ENCODE measurements at regions not wholly inside any gene's neighbourhood (a gene's known extent, or its start where the extent isn't known, plus 50 kb on each side); places are given as distances from the start of the nearest gene placed in this dataset.

DNA sequence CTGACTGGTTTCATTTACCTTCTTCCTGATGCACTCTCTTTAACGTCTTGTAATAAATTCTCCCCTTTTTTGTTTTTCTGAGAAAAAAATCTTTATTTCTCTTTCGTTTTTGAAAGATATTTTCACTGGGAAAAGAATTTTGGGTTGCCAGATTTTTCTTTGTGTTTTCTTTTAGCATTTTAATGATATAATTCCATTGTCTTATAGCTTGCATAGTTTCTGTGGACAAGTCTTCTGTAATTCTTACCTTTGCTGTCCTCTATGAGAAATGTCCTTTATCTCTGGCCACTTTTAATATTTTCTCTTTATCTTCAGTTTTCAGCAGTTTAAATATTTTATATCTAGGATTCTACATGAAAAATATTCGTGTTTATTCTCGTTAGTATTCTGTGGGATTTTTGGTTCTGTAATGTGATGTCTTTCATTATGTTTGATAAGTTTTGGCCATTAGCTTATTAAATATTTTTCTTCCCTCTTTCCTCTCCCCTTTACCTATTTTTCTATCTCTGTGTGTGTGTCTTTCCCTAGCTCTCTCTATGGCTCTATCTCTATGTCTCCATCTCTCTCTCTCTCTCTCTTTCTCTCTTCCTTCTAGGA, 236.5 kb downstream of the C16orf95 start:
- DNase-seq, result no peak

DNA sequence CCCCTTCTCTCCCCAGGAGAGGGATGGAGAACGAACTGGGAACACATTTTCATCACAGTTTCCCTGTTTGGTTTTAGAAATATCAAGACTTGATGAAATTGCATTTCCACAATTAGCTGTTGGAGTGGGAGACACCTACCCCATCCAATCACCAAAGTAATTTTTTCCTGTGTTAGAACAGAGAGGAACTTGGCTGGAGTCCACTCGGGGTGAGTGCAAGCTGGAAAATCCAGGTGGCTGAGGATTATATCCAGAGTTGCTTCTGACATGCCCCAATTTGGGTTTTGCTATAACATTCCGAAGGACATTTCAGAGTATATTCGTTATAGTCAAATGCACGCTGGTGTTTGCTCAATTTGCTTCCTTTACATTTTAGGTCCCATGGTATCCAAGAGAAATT, 231.8 kb downstream of the C16orf95 start:
- no peak for DNase-seq

DNA sequence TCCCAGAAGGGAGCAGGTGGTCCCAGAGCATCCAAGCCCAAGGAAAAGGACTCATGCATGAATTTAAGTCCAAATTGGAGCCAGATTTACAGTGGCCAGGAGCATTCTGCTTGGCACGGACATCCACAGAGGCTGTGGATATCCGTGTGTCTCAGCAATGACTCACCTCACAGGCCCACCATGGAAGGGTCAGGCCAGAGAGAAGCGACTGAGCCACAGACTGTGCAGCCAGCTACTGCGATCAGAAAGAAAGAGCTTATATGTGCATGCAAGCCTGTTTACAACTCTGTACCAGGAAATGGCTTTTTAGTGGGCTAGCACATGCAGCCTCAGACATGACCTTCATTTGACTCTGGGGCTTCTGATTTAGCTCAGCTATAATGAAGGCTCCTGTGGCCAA, 231.0 kb downstream of the C16orf95 start:
- DNase-seq, result no peak

DNA sequence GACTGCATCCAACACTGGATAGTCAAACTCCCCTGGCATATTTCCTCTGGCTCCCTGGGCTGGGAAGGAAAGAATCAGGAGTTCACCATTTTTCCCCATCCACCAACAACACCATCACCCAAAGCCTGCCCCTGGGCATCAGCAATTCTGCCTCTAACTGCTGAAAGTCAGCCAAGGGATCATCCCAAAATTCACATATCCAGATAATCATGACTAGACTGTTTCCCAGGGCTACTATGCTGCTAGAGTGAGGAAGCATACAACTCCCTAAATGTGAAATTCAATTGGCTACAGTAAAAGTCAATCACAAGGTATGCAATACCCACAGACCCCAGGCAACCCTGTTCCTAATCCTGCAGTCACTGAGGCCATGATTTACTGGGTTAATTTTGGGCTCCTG, 230.6 kb downstream of the C16orf95 start:
- no peak for DNase-seq

DNA sequence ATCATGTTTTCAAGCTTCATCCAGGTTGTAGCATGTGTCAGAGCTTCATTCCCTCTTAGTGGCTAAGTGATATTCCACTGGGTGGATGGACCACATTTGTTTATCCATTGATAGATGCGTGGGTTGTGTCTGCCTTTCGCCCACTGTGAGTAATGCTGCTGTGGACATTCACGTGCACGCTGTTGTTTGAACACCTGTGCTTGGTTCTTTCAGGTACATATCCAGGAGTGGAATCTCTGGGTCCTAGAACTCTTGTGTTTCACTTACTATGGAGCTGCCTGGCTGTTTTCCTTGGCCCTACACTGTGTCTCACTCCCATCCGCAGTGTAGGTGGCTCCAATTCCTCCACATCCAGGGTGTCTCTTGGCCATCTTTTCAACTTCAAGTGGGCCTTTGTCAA, 224.2 kb downstream of the C16orf95 start:
- DNase-seq, result no peak

DNA sequence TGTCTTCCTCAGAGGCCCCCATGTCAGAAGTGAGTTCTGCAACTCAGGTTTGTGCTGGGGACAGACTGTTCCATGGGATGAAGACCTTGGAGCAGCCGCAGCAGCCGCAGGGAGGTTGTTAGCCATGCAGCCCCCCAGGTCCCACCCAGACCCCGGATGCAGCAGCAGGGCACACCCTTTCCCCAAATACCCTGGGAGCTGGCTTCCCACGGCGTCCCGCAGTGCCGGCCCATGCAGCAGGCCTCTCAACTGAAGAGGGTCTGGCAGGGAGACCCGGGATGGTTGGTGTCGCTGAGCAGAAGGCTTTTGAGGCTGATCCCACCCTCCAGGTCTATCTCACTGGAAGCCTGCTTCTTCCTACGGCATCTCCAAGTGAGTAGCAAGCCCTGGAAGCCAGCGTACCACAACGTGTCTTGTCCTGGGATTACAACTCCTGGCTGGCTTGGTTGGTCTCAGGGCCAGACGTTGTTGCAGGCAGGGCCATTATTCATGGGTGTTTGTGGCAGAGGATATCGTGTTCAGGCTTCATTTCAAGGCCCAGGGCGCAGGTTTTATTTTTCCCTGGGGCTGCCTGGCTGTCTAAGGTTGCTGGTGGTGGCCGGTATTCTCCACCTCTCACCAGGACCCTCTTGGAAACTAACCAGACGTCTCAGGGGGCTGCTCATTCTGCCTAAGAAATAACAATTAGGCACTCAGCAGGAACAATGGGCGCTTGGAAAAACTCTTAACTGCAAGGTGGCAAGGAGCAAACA, 223.2 kb downstream of the C16orf95 start:
- no peak for DNase-seq

DNA sequence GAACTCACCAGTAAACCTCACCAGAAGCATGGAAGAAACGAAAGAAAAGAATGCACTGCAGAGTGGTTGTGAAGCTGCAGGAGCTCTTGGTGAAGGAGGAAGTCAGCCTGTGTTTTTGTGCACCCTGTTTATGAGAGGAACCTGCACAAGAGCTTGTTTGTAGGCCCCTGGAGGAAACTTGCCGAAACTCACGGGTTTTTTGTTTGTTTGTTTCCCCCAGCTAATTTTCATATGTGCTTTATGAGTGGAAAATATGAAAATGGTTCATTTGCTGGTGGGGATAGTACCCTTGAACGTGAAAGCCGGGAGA, 222.7 kb downstream of the C16orf95 start:
- no peak for DNase-seq

DNA sequence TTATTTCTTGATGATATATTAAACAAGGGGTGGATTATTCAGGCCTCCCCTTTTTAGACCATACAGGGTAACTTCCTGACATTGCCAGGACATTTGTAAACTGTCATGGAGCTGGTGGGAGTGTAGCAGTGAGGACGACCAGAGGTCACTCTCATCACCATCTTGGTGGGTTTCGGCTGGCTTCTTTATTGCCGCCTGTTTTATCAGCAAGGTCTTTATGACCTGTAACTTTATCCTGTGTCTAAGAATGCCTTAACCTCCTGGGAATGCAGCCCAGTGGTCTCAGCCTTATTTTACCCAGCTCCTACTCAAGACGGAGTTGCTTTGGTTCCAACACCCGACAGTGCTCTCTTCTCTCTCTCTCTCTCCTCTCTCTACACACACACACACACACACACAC, 221.9 kb downstream of the C16orf95 start:
- DNase-seq, result no peak

DNA sequence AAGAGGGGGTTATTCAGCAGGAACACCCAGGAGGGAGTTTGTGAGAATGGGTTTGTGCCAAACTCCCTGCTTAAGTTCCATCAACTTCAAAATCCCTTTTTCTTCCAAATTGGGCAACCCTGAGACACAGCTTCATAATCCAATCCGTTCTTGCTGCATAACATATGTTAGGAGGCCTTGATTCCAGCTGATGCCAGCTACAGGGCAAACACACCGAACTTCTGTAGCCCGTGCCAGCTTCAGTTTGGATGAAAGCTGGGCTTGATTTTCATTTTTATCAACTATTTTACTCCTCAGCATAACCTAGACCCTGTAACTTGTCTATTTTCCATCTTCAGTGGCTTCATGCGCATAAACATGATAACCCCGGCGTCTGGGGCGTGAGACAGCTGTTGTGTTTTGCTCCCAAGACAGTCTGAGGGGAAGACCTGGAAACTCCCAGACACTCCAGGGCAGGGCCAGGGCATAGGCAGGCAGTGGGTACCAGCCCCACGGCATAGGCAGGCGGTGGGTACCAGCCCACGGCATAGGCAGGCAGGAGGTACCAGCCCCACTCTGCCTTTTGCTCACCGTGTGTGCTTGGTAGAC, 220.4 kb downstream of the C16orf95 start:
- DNase-seq, result no peak

DNA sequence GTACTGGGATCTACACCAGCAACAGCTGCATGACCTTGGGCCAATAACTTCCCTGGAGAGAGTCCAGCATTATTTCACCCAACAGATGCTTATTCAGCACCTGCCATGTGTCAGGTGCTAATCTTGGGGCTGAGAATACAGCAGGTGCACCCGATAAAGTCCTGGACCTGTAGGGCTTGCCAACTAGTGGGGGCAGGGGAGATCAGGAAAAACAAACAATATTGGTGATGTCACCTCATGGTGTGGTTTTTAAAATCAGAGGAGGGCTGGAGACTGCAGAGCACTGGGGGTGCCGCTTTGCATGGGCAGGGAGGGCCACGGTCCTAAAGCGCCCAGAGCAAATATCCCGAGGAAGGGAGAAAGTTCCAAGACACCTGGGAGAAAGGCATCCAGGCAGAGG, 218.8 kb downstream of the C16orf95 start:
- DNase-seq, result no peak

DNA sequence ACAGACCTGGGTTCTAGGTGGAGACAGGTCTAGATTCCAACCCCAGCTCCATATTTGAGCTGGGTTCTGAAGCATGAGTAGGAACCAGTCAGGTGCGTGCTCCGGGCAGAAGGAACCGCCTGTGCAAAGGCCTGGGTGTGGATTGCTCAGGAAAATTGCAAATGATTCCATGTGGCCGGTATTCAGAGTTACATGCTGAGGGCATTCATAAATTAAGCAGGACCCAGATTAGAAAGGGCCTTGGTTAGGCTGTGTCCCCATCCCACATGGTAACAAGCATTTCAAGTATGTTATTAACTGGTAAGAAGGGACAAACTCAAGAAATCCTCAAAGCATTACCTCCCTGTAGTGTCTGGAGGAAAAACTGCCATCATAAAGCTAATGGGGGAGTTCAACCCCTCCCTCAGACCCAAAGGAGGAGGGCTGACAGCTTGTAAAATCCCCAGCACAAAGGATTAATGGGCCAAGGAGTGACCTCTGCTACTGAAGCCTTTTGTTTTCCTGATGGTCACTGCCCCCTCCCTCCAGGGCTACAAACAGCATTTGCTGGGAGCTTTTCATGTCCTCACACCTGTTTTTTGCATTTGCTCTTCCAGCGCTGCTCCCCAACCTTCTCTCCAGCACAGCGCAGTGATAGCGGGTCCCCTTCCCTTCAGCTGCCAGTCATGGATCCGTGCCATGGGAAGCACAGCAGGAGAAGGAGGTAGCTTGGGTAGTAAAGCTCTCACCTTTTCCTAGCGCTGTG, 218.0 kb downstream of the C16orf95 start:
- no peak for DNase-seq

DNA sequence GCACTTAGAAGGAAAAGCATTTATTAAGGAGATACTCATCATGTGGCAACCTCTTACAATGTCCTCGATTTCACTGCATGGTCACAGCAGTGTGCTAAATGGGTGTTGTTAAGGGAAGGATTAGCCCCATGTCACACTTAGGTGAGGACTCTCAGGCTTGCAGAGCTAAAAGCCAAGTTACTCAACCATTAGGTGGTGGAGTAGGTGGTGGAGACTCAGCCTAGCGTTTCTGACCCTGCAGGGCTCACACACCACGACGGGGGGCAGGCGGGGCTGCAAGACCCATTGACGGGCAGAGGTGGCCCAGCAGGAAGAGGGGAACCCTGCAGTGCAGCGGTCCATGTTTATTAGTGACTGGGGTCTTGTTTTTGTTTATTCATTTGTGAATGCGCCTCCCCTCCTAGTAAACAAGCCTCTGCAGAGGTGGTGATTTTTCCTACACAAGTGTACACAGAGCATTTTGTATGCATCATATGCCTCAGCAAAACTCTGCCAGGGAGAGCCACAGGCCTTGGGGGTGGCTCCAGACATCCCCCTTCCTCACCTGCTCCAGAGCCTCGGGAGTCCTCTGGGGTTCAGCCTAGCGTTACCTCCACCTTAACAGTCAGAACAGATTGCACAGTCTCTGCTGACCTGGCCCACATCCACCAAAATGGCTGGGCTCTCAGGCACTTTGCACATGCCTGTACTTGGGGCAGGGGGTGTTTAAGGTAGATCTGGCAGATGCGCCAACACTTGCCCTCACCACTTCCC, 216.7 kb downstream of the C16orf95 start:
- DNase-seq, result no peak

DNA sequence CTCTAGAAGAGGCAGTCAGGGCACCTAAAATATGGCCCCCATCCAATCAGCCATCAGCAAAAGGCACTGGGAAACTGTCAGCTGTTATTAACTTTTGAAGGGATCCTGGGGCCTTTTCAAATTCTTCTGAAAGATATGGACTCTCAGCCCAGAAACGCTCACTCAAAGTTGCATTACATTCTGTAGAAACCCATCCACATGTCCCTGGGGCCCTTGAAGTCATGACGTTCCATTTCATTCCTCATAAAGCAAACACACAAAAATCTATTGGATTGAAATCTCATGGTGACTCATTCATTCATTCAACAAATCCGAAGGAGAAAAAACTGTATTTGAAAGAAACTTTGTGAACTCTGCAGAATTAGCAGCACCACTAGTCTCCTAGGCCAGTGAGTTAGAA, 215.3 kb downstream of the C16orf95 start:
- DNase-seq, result no peak

DNA sequence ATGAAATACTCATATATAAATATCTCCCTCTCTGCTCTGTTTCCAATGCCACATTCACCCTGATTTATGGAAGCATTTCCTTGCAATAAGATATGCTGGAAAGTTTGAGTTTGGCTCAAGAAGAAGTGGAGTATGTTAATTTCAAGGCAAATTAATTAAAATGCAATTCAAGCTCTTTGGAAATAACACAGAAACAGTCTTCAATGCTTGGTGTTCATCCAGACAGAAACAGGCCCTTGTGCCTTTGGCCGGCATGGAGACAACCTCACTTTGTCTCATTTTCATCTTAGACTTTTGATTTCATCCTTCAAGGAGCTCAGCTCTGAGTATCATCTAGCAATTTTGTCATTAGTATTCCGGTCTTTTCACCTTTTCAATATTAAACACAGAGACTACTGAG, 210.0 kb downstream of the C16orf95 start:
- no peak for DNase-seq

DNA sequence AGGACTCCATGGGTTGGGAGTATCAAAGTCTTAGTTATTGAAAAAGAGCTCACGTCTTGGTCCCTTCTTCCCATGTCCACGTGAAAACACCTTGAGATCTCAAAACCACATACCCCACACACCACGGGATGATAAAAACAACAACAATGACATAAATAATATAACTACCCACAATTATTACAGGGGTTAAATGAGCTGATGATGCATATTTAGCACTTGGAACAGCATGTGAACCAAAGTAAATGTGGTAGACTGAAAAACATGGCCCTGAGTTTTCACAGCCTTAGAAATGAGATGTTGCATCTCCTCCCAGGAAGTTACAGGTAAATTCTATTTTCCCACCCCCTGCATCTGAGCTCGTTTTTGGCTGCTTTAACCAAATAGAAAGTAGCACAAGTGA, 208.9 kb downstream of the C16orf95 start:
- DNase-seq, result no peak

DNA sequence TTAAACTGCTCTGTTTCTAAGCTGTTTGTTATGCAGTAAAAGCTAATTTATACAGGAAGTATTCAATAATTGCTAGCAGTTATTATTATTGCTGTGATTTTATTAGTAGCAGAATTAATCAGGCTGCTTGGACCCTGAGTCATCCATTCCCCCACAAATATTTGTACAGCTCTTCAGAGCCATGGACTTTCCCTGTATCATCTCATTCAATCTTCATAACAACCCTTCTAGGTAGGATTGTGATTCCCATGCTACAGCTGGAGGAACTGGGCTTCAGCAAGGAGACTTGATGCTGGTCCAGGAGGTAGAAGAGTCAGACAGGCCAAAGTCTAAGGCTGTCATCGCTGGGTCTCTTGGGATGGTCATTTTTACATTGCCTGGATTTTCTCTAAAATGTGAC, 208.3 kb downstream of the C16orf95 start:
- DNase-seq, result no peak

DNA sequence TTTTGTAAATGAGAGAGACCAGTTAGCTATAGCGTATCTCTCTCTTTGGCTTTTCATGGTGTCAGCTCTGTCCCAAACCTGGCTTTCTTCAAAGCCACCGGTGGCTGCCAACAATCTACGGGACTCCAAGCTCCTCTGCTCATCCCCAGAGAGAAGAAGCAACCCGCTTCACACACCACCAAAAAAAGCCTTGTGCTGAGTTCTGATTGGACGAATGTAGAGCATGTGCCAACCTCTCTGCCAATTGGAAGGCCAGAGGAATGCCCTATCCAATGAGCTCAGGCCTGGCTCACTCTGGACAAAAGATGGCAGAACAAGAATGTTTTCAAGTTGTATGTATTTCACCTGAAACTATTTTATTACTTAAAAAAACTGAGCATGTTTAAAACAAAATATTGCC, 202.4 kb downstream of the C16orf95 start:
- DNase-seq, result no peak

DNA sequence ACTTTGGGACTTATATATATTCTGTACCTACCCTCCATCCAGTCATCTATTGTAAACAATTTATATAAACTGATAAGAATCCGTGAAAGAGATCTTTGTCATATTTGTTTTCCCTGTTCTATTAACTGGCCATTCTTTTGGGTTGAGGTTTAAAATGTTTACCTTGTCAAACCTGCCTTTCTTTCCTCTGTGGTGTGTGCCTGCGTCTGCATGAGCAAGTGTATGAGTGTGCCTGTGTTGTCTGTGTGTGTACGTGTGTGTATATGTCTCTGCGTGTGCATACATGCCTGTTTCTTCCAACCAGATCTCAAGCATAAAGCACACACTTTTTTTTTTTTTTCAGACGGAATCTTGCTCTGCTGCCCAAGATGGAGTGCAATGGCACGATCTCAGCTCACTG, 201.5 kb downstream of the C16orf95 start:
- no peak for DNase-seq

DNA sequence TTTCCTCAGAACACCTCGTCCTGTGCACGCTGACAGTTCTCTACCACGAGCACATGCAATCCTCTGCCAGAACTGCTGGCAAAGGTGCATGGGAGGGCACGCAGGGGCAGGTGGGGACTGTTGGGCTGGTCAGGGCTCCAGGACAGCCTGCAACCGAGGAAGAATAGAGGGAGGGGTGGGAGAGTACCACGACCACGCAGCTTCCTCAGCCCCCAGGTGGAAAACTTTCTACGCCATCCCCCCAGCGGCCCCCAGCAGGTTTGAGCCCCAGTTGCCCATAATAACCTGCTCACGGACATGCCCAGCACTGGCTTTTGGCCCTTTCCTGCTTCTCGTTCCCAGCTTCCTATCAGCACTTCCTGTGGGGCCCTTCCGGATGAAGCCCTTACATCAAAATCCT, 199.3 kb downstream of the C16orf95 start:
- no peak for DNase-seq

DNA sequence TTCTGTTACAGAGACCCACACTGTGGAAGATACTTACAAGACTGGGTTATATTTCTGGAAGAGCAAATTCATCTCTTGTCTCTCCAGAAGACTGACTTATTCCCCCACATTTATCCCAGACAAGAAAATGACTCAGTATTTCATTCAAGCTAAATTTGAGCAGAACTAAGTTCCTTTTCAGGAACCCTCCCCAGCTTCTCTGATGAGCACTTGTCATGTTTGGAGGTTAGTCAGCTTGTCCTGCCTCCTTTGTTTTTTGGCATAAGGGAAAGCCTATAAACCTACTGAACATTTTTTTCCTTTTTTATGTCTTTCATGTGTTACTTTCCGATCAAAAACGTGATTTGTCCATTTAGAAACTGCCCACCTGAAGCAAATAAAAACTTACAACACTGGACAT, 198.0 kb downstream of the C16orf95 start:
- DNase-seq, result no peak

DNA sequence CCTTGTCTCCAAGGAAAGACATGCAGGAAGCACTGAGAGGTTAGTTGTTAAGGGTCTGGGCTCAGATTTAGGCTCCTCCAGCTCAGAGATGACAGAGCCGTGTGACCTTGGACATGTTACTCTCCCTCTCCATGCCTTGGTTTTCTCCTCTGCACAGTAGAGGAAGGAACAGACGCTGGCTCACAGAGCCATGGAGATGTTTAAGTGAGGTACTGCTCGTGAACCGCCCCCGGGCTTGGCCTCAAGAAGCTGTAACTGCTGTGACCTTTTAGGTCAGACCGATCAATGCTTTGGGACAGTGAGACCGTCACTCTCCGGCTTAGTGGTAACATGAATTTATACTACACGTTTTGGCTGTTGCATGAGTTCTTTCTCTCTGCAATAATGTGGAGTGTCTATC, 197.4 kb downstream of the C16orf95 start:
- no peak for DNase-seq

DNA sequence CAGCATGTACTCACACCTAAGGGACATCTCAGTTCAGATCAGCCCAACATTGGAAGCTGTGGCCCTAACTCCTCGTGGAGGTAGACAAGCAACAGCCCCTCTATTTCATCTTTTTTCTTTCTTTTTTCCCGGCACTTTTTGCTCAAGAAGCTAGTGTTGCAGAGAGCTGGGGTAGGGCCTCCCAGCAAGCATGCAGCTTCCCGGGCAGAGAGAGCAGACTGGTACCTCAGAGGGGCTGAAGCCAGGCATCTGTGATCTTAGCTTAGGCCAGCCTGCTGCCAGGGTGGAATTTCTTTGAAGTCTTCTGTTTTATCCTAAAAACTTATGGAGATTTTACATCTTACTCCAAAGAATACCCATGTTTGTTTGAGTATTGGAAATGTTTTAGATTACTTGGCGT, 195.4 kb downstream of the C16orf95 start:
- no peak for DNase-seq

DNA sequence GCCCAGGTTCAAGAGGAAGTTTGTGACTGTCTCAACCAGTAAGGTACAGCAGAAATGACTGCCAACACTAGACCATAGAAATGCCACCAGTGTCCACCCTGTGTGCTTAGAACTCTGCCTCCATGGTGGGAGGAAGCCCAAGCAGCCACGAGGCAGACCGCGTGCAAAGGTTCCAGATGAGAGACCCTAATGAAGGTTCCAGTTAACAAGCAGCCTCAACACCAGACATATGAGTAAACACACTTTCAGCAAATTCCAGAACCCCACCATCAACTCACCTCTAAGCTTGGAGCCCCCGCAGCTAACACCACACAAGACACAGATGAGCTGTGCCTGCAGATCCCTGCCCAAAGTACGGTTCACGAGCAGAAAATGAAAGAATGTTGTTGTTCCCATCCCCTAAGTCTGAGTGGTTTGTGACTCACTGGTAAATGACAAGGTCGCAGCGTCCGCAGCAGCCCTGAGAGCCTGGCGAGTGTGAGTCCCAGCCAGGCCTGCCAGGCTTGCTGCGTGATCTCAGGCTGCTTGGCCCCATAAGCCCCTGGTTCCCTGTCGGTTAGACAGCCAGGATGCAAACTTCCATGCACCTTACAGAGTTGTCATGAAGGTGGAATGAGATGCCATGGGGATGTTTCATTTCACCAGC, 193.7 kb downstream of the C16orf95 start:
- DNase-seq, result no peak
